ENCODE measurements at regions not wholly inside any gene's neighbourhood (a gene's known extent, or its start where the extent isn't known, plus 50 kb on each side); places are given as distances from the start of the nearest gene placed in this dataset.

- DNase-seq (no peak), ATAC-seq (no peak)
- H3K27me3 ChIP-seq, result no peaks in the 10 kb centered on the region
- intact Hi-C loops (cut with DNase I), result no loop called here
- TF ChIP-seq, protein P1, sequence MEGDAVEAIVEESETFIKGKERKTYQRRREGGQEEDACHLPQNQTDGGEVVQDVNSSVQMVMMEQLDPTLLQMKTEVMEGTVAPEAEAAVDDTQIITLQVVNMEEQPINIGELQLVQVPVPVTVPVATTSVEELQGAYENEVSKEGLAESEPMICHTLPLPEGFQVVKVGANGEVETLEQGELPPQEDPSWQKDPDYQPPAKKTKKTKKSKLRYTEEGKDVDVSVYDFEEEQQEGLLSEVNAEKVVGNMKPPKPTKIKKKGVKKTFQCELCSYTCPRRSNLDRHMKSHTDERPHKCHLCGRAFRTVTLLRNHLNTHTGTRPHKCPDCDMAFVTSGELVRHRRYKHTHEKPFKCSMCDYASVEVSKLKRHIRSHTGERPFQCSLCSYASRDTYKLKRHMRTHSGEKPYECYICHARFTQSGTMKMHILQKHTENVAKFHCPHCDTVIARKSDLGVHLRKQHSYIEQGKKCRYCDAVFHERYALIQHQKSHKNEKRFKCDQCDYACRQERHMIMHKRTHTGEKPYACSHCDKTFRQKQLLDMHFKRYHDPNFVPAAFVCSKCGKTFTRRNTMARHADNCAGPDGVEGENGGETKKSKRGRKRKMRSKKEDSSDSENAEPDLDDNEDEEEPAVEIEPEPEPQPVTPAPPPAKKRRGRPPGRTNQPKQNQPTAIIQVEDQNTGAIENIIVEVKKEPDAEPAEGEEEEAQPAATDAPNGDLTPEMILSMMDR (IDR thresholded peaks at IDR 0.05), result no peak
- no peak for TF ChIP-seq POLR2A (IDR thresholded peaks at IDR 0.05)
- H3K4me1 ChIP-seq, result no peaks in the 10 kb centered on the region
- no peak overlapping the region for H3K27ac ChIP-seq
- H3K4me3 ChIP-seq, result no peak overlapping the region
- H3K9me3 ChIP-seq, result peaks cover 0 to 45% (median 27%) of the 10 kb centered on the region in 12 donors
- 89 to 91% (median 90%) methylated on average over 5 of the region's 5 CpGs for WGBS, 4 donors
- H3K36me3 ChIP-seq, result no peaks in the 10 kb centered on the region
These were observed 141.1 kb downstream of the SLC15A5 start for GRCh38 chr12:16136219-16136988.

- H3K36me3 ChIP-seq, result no peaks in the 10 kb centered on the region
- H3K4me3 ChIP-seq, result no peak overlapping the region
- TF ChIP-seq, protein P1 (IDR thresholded peaks at IDR 0.05), result no peak
- TF ChIP-seq POLR2A (IDR thresholded peaks at IDR 0.05), result no peak
- no peak for DNase-seq
- H3K4me1 ChIP-seq, result no peaks in the 10 kb centered on the region
- peaks cover 0 to 50% (median 32%) of the 10 kb centered on the region in 12 donors for H3K9me3 ChIP-seq
- no peak overlapping the region for H3K27ac ChIP-seq
- no peak for ATAC-seq
- 75 to 91% (median 80%) methylated on average over 2 of the region's 2 CpGs for WGBS, 4 donors
- H3K27me3 ChIP-seq, result no peaks in the 10 kb centered on the region
- intact Hi-C loops (cut with DNase I), result no loop called here
These were observed 142.2 kb downstream of the SLC15A5 start for GRCh38 chr12:16135323-16135722.

DNA sequence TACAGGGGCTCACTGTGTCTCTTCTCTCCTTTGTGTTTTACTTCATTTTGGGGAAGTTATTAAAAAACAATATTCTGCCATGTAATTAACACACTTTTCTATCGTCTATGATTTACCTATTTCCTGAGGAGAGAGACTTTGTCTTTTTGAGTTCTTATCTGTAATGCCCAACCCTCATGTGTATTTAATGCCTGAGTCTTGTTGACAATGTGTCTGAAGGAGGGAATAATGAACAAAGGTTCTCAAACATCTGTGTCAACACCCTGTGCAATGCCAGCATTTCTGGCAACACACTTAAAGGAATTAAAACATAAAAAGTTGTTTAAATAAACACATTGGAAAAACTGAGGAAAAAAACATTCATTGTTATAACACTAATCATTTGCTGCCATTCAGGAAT is 147.1 kb downstream of the SLC15A5 start:
- no peak for ATAC-seq
- Histone ChIP-seq H3K27me3 (no peaks in the 10 kb centered on the region), H3K9me3 (peaks cover 0 to 45% (median 30%) of the 10 kb centered on the region in 12 donors), H3K27ac (no peak overlapping the region), H3K36me3 (no peaks in the 10 kb centered on the region), H3K4me1 (no peaks in the 10 kb centered on the region), H3K4me3 (no peak overlapping the region)
- no peak for TF ChIP-seq POLR2A (IDR thresholded peaks at IDR 0.05)
- TF ChIP-seq, protein P1 (IDR thresholded peaks at IDR 0.05), result no peak
- 58 to 73% (median 71%) methylated on average over 1 of the region's 1 CpG for WGBS, 4 donors
- no peak for DNase-seq
- intact Hi-C loops (cut with DNase I), result no loop called here

GRCh38 chr12:16121953-16122352 is 155.5 kb downstream of the SLC15A5 start:
- no peak for ATAC-seq
- no peak overlapping the region for H3K4me3 ChIP-seq
- H3K27ac ChIP-seq, result no peak overlapping the region
- DNase-seq, result no peak
- WGBS, 4 donors, result 75 to 94% (median 87%) methylated on average over 5 of the region's 5 CpGs
- H3K36me3 ChIP-seq, result no peaks in the 10 kb centered on the region
- no peaks in the 10 kb centered on the region for H3K27me3 ChIP-seq
- H3K4me1 ChIP-seq, result no peaks in the 10 kb centered on the region
- intact Hi-C loops (cut with DNase I), result no loop called here
- no peak for TF ChIP-seq POLR2A (IDR thresholded peaks at IDR 0.05)
- TF ChIP-seq, protein P1 (IDR thresholded peaks at IDR 0.05), result no peak
- H3K9me3 ChIP-seq, result no peaks in the 10 kb centered on the region

All from heart left ventricle (tissue), 16 donors.